ENCODE measurements at regions not wholly inside any gene's neighbourhood (a gene's known extent, or its start where the extent isn't known, plus 50 kb on each side); places are given as distances from the start of the nearest gene placed in this dataset.

DNA sequence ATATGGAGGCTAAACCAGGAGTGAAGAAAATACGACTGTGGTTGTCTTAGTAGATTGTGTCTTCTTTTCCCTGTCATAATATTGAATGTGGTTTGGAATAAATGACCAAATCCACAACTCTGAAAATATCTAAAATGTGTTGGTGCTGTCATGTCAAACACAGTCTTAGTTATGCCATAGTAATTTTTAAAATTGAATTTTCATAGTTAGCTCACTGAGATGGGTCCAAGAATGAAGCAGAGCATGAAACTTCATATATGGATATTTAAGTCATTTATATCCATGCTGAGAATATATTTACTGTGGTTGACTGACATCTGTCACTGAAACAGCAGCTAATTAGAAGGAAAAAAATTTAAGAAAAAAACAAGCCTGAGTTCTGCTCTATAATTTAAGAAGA is 260.4 kb upstream of the ATP10B start:
- Histone ChIP-seq H3K36me3 (ENCODE audit: control insufficient read depth in 1 of 2, insufficient read depth in 2 of 2, low read length in 2 of 2) (no peaks in the 10 kb centered on the region), H2AFZ (ENCODE audit: low read depth, low read length, poor library complexity, severe bottlenecking) (no peak overlapping the region), H3K4me2 (ENCODE audit: low read length) (no peak overlapping the region), H3K4me3 (replicated peaks in 1 of 2; ENCODE audit: low read depth in 1 of 2, low read length in 2 of 2) (no peak overlapping the region), H4K20me1 (ENCODE audit: insufficient read depth) (no peaks in the 10 kb centered on the region), H3K79me2 (ENCODE audit: insufficient read depth, low read length) (no peaks in the 10 kb centered on the region), H3K9ac (ENCODE audit: low read length) (no peak overlapping the region), H3K9me3 (ENCODE audit: control insufficient read depth in 1 of 2, insufficient read depth in 1 of 2, low read depth in 1 of 2, low read length in 2 of 2) (peaks cover 0 to 3% of the 10 kb centered on the region in 2 experiments; a peak in 2 of 4 replicates), H3K4me1 (ENCODE audit: control insufficient read depth in 1 of 2, insufficient read depth in 2 of 2, low read length in 2 of 2) (no peaks in the 10 kb centered on the region), H3K27ac (ENCODE audit: low read depth, low read length) (no peak overlapping the region), H3K27me3 (ENCODE audit: insufficient read depth, low read length) (no peaks in the 10 kb centered on the region), H3K9me2 (ENCODE audit: insufficient read depth) (no peaks in the 10 kb centered on the region)
- no peak for DNase-seq (ENCODE audit: low read depth, low spot score)
- no TSS peak for BruUV-seq (replicated peaks)
- RAD21 ChIA-PET (ENCODE audit: low non-redundant PET in 1 of 2, low total read pairs in 2 of 2, uncharacterized antibody in 2 of 2, unreplicated experiment in 2 of 2), result no interaction called here
- no peak for ATAC-seq
- intact Hi-C loops (cut with micrococcal nuclease), result no loop called here
- POLR2A ChIA-PET, result no interaction called here
- TF ChIP-seq POLR2A (IDR thresholded peaks at IDR 0.05; ENCODE audit: borderline replicate concordance, extremely low read depth, insufficient read depth, insufficient read length) (no peak), SRF (IDR thresholded peaks at IDR 0.05; ENCODE audit: low read depth) (no peak)
- CTCF ChIA-PET, result no interaction called here

DNA sequence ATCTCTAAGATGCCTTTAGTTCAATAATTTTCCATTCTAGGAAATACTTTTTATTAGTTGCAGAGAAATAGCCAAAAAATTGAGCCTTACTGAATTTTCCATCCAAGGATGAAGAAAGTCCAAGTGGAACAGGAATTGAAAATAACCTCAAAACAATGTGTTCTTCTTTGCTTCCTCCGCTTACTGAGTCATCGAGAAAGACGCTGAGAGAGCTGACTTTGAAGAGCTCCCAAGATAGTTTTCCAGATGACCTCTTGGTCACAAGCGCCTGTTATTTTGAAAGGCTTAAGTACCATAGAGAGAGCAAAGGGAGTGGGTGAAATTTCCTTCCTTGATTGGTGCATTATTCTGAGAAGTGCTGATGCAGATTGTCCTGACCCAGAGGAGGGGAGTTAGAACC is 253.5 kb upstream of the ATP10B start:
- Histone ChIP-seq H3K9me3 (ENCODE audit: control insufficient read depth in 1 of 2, insufficient read depth in 1 of 2, low read depth in 1 of 2, low read length in 2 of 2) (no peaks in the 10 kb centered on the region; a peak in 1 of 4 replicates), H4K20me1 (ENCODE audit: insufficient read depth) (no peaks in the 10 kb centered on the region), H3K79me2 (ENCODE audit: insufficient read depth, low read length) (no peaks in the 10 kb centered on the region), H3K27me3 (ENCODE audit: insufficient read depth, low read length) (no peaks in the 10 kb centered on the region), H3K9ac (ENCODE audit: low read length) (no peak overlapping the region), H3K9me2 (ENCODE audit: insufficient read depth) (no peaks in the 10 kb centered on the region), H3K4me2 (ENCODE audit: low read length) (no peak overlapping the region), H3K4me1 (ENCODE audit: control insufficient read depth in 1 of 2, insufficient read depth in 2 of 2, low read length in 2 of 2) (no peaks in the 10 kb centered on the region), H3K27ac (ENCODE audit: low read depth, low read length) (no peak overlapping the region), H3K36me3 (ENCODE audit: control insufficient read depth in 1 of 2, insufficient read depth in 2 of 2, low read length in 2 of 2) (no peaks in the 10 kb centered on the region), H2AFZ (ENCODE audit: low read depth, low read length, poor library complexity, severe bottlenecking) (no peak overlapping the region), H3K4me3 (replicated peaks in 1 of 2; ENCODE audit: low read depth in 1 of 2, low read length in 2 of 2) (no peak overlapping the region)
- DNase-seq (ENCODE audit: low read depth, low spot score) (no peak), ATAC-seq (no peak)
- intact Hi-C loops (cut with micrococcal nuclease), result no loop called here
- ChIA-PET POLR2A (no interaction called here), CTCF (no interaction called here), RAD21 (ENCODE audit: low non-redundant PET in 1 of 2, low total read pairs in 2 of 2, uncharacterized antibody in 2 of 2, unreplicated experiment in 2 of 2) (no interaction called here)
- TF ChIP-seq EGR1 (IDR thresholded peaks at IDR 0.05; ENCODE audit: low read depth) (no peak), RAD21 (IDR thresholded peaks at IDR 0.05; ENCODE audit: low read depth) (no peak), EZH2 (IDR thresholded peaks at IDR 0.05) (no peak), SIN3A (IDR thresholded peaks at IDR 0.05; ENCODE audit: low read depth) (no peak)
- no TSS peak for BruUV-seq (replicated peaks)

All from HCT116 (cell line).